Keratinocyte (primary cell): ENCODE measurements at regions not wholly inside any gene's neighbourhood (a gene's known extent, or its start where the extent isn't known, plus 50 kb on each side); places are given as distances from the start of the nearest gene placed in this dataset.

Experiments used
- DNase-seq: peaks from one replicate; pipeline ENCODE4 v3.0.0-alpha.2; 2011; ENCODE audit warnings: low read depth, missing footprints, low spot score
- FAIRE-seq: peaks from 2 replicates; lab custom pipeline; 2011; peaks lifted over from hg19 to GRCh38; lab: Jason Lieb, UNC
- H2AFZ ChIP-seq: 2 replicates; pipeline ENCODE4 v1.6.0; 2012; ENCODE audit warnings: low read length, control low read depth, inconsistent platforms; ENCODE audit not compliant: control insufficient read depth
- H3K27ac ChIP-seq: 2 replicates; pipeline ENCODE4 v1.5.1; 2011; ENCODE audit warnings: low read length; ENCODE audit not compliant: control insufficient read depth, insufficient read depth
- H3K27me3 ChIP-seq: 3 replicates; pipeline ENCODE4 v1.6.0; 2011; ENCODE audit warnings: low read length; ENCODE audit not compliant: control insufficient read depth, insufficient read depth; ENCODE audit errors: extremely low read depth
- H3K36me3 ChIP-seq, 2 experiments: 2 replicates in 1 of 2; 3 replicates in 1 of 2; pipeline ENCODE4 v1.5.1; 2011; ENCODE audit warnings: low read length in 2 of 2, mild to moderate bottlenecking in 1 of 2; ENCODE audit not compliant: control insufficient read depth in 2 of 2, insufficient read depth in 2 of 2; ENCODE audit errors: extremely low read depth in 1 of 2
- H3K4me1 ChIP-seq: 3 replicates; pipeline ENCODE4 v1.5.1; 2011; ENCODE audit warnings: low read length; ENCODE audit not compliant: control insufficient read depth, insufficient read depth; ENCODE audit errors: extremely low read depth
- H3K4me2 ChIP-seq: 3 replicates; pipeline ENCODE4 v1.6.0; 2011; ENCODE audit warnings: low read depth, low read length; ENCODE audit not compliant: control insufficient read depth, insufficient read depth; ENCODE audit errors: extremely low read depth
- H3K4me3 ChIP-seq, 3 experiments: fragments of 200-600 bp in 1 of 3; sonication (generic) in 1 of 3; 2 replicates in 2 of 3; 3 replicates in 1 of 3; pipeline ENCODE4 v1.5.1; 2011 to 2016; ENCODE audit warnings: low read length in 3 of 3, mild to moderate bottlenecking in 3 of 3, control low read depth in 2 of 3, inconsistent platforms in 1 of 3, low read depth in 1 of 3, mixed read lengths in 1 of 3, mixed run types in 1 of 3, moderate library complexity in 1 of 3; ENCODE audit not compliant: control insufficient read depth in 2 of 3, insufficient read depth in 2 of 3; ENCODE audit errors: extremely low read depth in 1 of 3
- H3K79me2 ChIP-seq: 2 replicates; pipeline ENCODE4 v1.6.0; 2012; ENCODE audit warnings: low read length; ENCODE audit not compliant: control insufficient read depth, insufficient read depth
- H3K9ac ChIP-seq: 3 replicates; pipeline ENCODE4 v1.6.0; 2011; ENCODE audit warnings: low read length; ENCODE audit not compliant: control insufficient read depth, insufficient read depth; ENCODE audit errors: extremely low read depth
- H3K9me1 ChIP-seq: 3 replicates; pipeline ENCODE4 v1.6.0; 2011; ENCODE audit warnings: low read length; ENCODE audit not compliant: control insufficient read depth, insufficient read depth; ENCODE audit errors: extremely low read depth
- H3K9me3 ChIP-seq: 2 replicates; pipeline ENCODE4 v1.5.1; 2012; ENCODE audit warnings: low read depth, low read length; ENCODE audit not compliant: control insufficient read depth
- H4K20me1 ChIP-seq: 3 replicates; pipeline ENCODE4 v1.6.0; 2011; ENCODE audit warnings: low read length; ENCODE audit not compliant: control insufficient read depth, insufficient read depth; ENCODE audit errors: extremely low read depth
- EZH2 ChIP-seq: IDR thresholded peaks from one replicate; pipeline ENCODE4 v1.6.1; 2012; ENCODE audit warnings: inconsistent platforms, mild to moderate bottlenecking, low read length, moderate library complexity
- dilution Hi-C: fragments of 300-500 bp; cut with MboI; formaldehyde crosslinking; loops from one replicate; pipeline ENCODE4 v1.7.0; 2020; ENCODE audit warnings: low sequenced_read_pairs; ENCODE audit not compliant: extremely low pct_ligation_motif_present
- TF ChIP-seq, protein P1 (sequence below), 3 experiments: IDR thresholded peaks in 1 of 3; conservative IDR thresholded peaks in 1 of 3; optimal IDR thresholded peaks in 1 of 3; 2 replicates in 2 of 3; 3 replicates in 1 of 3; pipeline versions ENCODE3 to v1.5.1; 2011; ENCODE audit warnings: low read length in 3 of 3, mild to moderate bottlenecking in 3 of 3, moderate library complexity in 2 of 3, control low read depth in 1 of 3, inconsistent platforms in 1 of 3; ENCODE audit not compliant: insufficient read depth in 2 of 3; ENCODE audit errors: extremely low read depth in 1 of 3

DNA sequence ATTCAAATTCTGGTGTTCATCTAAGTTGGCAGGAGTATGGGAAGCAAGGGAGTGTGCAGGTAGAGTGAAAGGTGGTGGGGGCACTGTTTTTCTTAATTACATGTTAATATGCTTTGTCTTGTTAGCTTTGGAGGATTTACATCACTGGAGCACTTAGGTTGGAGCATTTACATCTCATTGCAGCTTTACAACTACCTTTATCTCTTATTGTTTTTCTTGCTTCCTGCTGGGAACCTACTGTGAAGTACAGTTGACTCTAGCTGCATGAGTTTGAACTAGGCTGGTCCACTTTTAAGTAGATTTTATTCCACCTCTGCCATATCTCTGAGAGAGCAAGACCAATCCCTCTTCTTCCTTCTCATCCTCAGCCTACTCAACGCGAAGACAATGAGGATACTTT is 554.8 kb upstream of the B3GALT2 start:
- Histone ChIP-seq H3K9ac (no peak overlapping the region), H4K20me1 (no peaks in the 10 kb centered on the region), H3K79me2 (no peaks in the 10 kb centered on the region), H3K4me3 (no peak overlapping the region), H3K4me1 (no peaks in the 10 kb centered on the region), H2AFZ (no peak overlapping the region), H3K4me2 (no peak overlapping the region), H3K27me3 (no peaks in the 10 kb centered on the region), H3K36me3 (no peaks in the 10 kb centered on the region), H3K9me3 (no peaks in the 10 kb centered on the region), H3K9me1 (no peaks in the 10 kb centered on the region), H3K27ac (no peak overlapping the region)
- dilution Hi-C loops, result no loop called here
- FAIRE-seq (no peak), DNase-seq (no peak)
- TF ChIP-seq EZH2, result no peak
- TF ChIP-seq, protein P1, sequence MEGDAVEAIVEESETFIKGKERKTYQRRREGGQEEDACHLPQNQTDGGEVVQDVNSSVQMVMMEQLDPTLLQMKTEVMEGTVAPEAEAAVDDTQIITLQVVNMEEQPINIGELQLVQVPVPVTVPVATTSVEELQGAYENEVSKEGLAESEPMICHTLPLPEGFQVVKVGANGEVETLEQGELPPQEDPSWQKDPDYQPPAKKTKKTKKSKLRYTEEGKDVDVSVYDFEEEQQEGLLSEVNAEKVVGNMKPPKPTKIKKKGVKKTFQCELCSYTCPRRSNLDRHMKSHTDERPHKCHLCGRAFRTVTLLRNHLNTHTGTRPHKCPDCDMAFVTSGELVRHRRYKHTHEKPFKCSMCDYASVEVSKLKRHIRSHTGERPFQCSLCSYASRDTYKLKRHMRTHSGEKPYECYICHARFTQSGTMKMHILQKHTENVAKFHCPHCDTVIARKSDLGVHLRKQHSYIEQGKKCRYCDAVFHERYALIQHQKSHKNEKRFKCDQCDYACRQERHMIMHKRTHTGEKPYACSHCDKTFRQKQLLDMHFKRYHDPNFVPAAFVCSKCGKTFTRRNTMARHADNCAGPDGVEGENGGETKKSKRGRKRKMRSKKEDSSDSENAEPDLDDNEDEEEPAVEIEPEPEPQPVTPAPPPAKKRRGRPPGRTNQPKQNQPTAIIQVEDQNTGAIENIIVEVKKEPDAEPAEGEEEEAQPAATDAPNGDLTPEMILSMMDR (optimal IDR thresholded peaks at IDR 0.05 in 1 of 3, IDR thresholded peaks at IDR 0.05 in 1 of 3, conservative IDR thresholded peaks at IDR 0.05 in 1 of 3; ENCODE audit: extremely low read depth in 1 of 3, insufficient read depth in 2 of 3, low read length in 3 of 3), result no peak

DNA sequence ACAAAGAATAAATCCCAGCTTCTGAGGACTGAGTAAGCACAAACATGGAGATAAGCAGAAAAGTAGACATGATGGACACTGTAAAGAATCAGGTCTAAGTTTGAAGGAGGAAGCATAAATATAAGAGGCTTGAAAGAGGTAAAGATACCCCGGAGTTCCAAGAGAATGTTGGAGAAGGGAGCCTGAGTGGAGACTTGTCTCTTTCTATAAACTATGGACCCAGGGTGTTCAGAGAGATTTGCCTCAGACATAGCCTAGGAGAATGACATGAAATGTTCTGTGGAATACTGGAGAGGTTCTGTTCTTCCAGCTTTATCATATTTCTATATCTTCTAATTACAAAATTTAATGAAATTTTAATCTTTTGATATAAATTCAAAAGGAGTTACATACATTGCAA is 554.3 kb upstream of the B3GALT2 start:
- Histone ChIP-seq H4K20me1 (no peaks in the 10 kb centered on the region), H3K9me1 (no peaks in the 10 kb centered on the region), H3K36me3 (no peaks in the 10 kb centered on the region), H3K27me3 (no peaks in the 10 kb centered on the region), H3K79me2 (no peaks in the 10 kb centered on the region), H2AFZ (no peak overlapping the region), H3K4me2 (no peak overlapping the region), H3K9me3 (no peaks in the 10 kb centered on the region), H3K4me3 (no peak overlapping the region), H3K27ac (no peak overlapping the region), H3K4me1 (no peaks in the 10 kb centered on the region), H3K9ac (no peak overlapping the region)
- dilution Hi-C loops, result no loop called here
- DNase-seq (no peak), FAIRE-seq (no peak)
- TF ChIP-seq, protein P1 (optimal IDR thresholded peaks at IDR 0.05 in 1 of 3, IDR thresholded peaks at IDR 0.05 in 1 of 3, conservative IDR thresholded peaks at IDR 0.05 in 1 of 3; ENCODE audit: extremely low read depth in 1 of 3, insufficient read depth in 2 of 3, low read length in 3 of 3), result no peak
- TF ChIP-seq EZH2, result no peak
